GM12873 (cell line): ENCODE measurements at regions not wholly inside any gene's neighbourhood (a gene's known extent, or its start where the extent isn't known, plus 50 kb on each side); places are given as distances from the start of the nearest gene placed in this dataset.

Source experiments
- TF ChIP-seq, protein P1 (sequence below): IDR thresholded peaks from 2 replicates; pipeline ENCODE4 v1.5.1; 2012; ENCODE audit warnings: low read depth, mild to moderate bottlenecking, moderate library complexity, low read length, control low read depth; ENCODE audit not compliant: insufficient read depth; ENCODE audit errors: missing control alignments

DNA sequence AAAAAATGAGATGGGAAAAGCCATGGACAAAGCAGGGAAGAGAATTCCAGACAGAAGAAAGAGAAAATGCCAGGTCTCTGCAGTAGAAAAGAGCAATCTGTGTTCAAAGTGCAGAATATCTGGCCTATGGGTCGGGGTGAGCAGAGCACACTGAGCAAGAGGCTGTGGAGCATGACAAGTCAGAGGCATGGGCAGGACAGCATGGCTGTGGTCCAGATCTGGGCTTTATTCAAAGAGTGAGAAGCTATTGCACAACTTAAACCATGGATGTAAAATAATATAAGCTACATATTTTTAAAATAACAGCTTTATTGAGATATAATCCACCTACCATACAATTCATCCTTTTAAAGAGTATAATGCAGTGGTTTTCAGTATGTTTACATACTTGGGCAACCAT lies 133.1 kb upstream of the SPDL1 start:
- TF ChIP-seq, protein P1, sequence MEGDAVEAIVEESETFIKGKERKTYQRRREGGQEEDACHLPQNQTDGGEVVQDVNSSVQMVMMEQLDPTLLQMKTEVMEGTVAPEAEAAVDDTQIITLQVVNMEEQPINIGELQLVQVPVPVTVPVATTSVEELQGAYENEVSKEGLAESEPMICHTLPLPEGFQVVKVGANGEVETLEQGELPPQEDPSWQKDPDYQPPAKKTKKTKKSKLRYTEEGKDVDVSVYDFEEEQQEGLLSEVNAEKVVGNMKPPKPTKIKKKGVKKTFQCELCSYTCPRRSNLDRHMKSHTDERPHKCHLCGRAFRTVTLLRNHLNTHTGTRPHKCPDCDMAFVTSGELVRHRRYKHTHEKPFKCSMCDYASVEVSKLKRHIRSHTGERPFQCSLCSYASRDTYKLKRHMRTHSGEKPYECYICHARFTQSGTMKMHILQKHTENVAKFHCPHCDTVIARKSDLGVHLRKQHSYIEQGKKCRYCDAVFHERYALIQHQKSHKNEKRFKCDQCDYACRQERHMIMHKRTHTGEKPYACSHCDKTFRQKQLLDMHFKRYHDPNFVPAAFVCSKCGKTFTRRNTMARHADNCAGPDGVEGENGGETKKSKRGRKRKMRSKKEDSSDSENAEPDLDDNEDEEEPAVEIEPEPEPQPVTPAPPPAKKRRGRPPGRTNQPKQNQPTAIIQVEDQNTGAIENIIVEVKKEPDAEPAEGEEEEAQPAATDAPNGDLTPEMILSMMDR: no peak

DNA sequence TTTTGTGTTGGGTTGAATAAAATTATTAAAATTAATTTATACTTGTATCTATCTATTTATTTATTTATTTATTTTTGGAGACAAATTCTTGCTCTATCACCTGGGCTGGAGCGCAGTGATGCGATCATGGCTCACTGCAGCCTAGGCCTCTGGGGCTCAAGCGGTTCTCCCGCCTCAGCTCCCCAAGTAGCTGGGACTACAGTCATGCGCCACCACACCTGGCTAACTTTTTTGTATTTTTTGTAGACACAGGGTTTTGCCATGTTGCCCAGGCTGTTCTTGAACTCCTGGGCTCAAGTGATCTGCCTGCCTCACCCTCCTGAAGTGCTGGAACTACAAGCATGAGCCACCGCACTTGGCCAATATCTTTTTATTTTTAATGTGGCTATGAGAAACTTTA lies 134.7 kb upstream of the SPDL1 start:
- TF ChIP-seq, protein P1: no peak

DNA sequence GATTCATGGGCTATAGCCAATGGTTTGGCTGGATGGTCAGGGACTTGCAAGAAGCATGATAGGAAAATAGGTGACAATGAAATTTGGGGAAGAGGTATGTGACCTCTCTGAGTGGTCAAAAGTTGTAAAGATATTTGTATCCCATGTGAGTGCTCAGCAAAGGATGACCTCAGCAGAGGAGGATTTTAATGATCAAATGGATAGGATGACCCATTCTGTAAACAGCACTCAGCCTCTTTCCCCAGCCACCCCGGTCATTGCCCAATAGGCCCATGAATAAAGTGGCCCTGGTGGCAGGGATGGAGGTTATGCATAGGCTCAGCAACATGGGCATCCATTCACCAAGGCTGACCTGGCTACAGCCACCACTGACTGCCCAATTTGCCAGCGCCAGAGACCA lies 138.4 kb upstream of the SPDL1 start:
- TF ChIP-seq, protein P1: no peak

DNA sequence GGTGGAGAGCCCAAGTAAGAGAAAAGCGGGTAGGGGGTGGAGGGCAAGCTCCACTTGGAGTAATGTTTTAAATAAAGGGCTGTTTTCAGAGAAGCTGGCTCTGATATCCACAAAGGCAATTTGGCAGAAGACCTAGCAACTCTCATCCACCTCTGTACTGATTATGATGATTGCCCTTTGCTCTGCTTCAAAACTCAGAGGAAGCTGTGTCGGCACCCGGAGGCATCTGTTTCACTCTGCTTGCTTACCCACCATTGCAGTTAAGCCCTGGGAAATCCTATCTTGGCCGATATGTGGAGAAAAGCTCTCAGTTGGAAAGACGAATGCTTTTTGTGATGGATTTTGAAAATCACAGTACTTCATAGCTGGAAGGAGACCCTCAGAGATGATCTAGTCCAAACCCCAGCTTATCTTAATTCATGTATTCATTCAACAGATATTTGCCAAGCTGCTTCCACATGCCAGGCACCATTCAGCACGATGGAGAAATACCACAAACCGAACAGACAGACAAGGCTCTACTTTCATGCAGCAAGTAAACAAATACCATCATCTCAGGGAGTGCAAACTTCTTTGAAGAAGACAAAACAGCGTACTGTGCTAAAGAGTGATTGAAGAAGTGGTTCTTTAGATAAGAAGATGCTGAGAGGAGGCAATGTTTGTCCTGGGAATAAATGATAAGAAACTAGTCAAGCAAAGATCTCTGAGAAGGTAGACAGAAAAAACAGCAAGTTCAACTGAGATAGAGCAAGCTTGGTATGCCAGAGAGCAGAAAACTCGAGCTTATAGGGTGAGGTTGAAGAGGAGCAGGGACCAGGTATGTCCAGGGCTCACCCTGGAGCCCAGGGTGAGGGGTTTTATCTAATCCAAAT lies 140.4 kb upstream of the SPDL1 start:
- TF ChIP-seq, protein P1: no peak

DNA sequence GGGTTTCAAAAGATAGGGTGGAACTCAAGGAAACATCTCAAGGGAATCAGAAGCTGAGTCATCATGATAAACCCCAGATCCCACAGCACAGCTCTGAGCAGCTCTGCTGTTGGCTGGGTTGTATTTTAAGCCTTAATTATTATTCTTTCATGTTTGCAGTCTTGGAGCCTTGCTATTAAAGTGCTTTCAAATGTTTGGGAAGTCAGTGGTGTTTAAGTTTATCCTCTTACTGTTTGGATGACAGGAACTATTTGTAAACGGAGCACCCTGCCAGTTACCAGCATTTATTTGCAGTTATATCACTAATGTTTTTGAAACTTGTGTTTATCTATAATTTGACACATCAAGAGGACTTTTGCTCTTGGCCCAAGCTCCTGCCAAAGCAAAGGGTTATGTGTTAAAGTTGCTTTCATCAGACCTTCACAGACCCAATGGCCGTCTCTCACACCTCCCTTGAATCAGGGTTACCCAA lies 141.1 kb upstream of the SPDL1 start:
- TF ChIP-seq, protein P1: no peak

DNA sequence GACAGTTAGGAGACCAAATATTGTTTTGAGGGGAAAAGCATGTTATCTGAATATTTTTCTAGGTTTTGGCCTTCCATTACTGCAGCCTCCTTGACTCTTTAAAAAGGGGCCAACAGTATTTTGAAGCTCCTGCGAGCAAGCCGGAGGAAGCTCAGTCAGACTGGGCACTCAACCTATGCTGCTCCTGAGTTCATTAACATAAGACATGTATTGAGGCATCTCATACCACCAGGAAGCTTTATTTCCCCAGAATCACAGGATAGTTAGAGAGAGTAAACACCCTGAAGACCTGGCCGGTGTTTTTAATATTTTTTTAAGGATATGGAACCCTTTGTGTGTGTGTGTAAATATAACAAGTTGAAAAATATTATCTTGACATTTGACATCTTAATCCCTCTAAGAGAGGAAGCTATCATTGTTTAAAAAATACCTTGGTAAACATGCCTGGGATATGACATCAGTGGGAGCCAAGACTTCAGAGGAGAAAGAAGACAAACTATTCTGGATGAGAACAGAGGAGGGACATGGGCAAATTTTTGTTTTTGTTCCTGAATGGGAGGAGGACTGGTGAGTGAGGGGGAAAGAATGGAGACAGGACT lies 139.3 kb upstream of the SLIT3 start:
- TF ChIP-seq, protein P1: no peak

DNA sequence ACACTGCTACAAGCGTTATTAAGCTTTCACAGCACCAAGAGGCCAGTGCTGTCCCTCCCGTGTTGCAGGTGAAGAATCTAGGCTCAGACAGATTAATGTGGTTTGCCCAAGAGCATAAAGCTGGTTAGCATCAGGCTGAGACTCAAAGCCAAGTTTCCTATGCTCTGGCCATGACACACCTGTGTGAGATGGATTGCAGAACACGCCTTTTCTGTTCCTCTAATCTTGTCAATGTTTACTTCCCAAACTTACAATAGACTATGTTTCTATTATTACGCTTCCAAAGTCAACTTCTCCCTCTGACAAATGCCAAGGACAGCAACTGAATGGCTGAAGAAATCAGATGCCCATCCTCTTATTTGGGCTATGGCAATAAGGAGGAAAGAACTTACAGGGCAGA lies 138.4 kb upstream of the SLIT3 start:
- TF ChIP-seq, protein P1: no peak
